AG04450 (cell line): ENCODE measurements at regions not wholly inside any gene's neighbourhood (a gene's known extent, or its start where the extent isn't known, plus 50 kb on each side); places are given as distances from the start of the nearest gene placed in this dataset.

ENCODE experiments used
- CTCF ChIA-PET: fragments of 300-600, 350-600 bp; formaldehyde crosslinking; extraction: SDS; loops from one replicate; lab custom pipeline; 2022; ENCODE audit warnings: antibody characterized with exemption, inconsistent platforms; lab: Charles Lee
- POLR2A ChIA-PET: fragments of 350-600 bp; formaldehyde crosslinking; extraction: SDS; loops from one replicate; lab custom pipeline; 2021; ENCODE audit warnings: antibody characterized with exemption, inconsistent platforms; lab: Yijun Ruan, JAX
- DNase-seq: peaks from one replicate; pipeline ENCODE4 v3.0.0-alpha.2; 2011; ENCODE audit warnings: low read depth, low spot score
- H3K27ac ChIP-seq: one replicate; pipeline ENCODE4 v1.5.1; 2012; ENCODE audit warnings: low read depth, low read length, control low read depth
- H3K27me3 ChIP-seq: one replicate; pipeline ENCODE4 v1.6.0; 2012; ENCODE audit warnings: low read length; ENCODE audit not compliant: control insufficient read depth, insufficient read depth
- H3K4me3 ChIP-seq: 2 replicates; pipeline ENCODE4 v1.5.1; 2011; ENCODE audit warnings: mild to moderate bottlenecking, low read depth, low read length, control low read depth
- H3K9me3 ChIP-seq: 2 replicates; pipeline ENCODE4 v1.5.1; 2012; ENCODE audit warnings: low read length; ENCODE audit not compliant: control insufficient read depth, insufficient read depth
- CTCF ChIP-seq: IDR thresholded peaks from 2 replicates; pipeline ENCODE4 v1.5.1; 2011; ENCODE audit warnings: low read depth, low read length, control low read depth, inconsistent platforms

GRCh38 chr15:95822961-95823360, 507.5 kb upstream of the NR2F2 start:
- CTCF ChIA-PET, result no interaction called here
- no peak for DNase-seq
- POLR2A ChIA-PET, result no interaction called here
- TF ChIP-seq CTCF, result no peak
- Histone ChIP-seq H3K4me3 (no peak overlapping the region), H3K27me3 (no peaks in the 10 kb centered on the region), H3K9me3 (no peaks in the 10 kb centered on the region), H3K27ac (no peak overlapping the region)

DNA sequence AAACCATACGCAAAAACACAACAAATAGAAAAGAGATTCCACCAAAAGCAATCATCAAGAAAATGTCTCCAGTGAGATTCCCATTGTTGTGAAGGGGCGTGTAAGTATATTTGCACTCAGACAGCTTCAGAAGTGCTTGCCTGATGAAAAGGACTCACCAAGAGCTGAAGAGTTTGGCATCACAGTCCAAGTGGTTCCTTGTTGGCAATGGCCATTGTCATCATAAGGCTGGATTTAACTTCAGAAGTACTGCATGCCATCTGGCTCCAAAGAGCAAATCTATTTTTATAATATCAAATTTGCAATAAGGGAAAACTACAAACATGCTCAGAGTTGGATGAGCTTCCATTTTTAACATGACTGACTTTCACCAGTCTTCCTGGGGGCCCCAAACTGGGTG, 505.3 kb upstream of the NR2F2 start:
- H3K27me3 ChIP-seq, result no peaks in the 10 kb centered on the region
- CTCF ChIA-PET, result interaction anchor here (1.4 kb wide), 1 partner anchor 502 kb away, joined by 3 read pairs; no protein-coding TSS in a partner anchor
- H3K27ac ChIP-seq, result no peak overlapping the region
- TF ChIP-seq CTCF, result no peak
- DNase-seq, result no peak
- POLR2A ChIA-PET, result no interaction called here
- no peak overlapping the region for H3K4me3 ChIP-seq
- H3K9me3 ChIP-seq, result no peaks in the 10 kb centered on the region

DNA sequence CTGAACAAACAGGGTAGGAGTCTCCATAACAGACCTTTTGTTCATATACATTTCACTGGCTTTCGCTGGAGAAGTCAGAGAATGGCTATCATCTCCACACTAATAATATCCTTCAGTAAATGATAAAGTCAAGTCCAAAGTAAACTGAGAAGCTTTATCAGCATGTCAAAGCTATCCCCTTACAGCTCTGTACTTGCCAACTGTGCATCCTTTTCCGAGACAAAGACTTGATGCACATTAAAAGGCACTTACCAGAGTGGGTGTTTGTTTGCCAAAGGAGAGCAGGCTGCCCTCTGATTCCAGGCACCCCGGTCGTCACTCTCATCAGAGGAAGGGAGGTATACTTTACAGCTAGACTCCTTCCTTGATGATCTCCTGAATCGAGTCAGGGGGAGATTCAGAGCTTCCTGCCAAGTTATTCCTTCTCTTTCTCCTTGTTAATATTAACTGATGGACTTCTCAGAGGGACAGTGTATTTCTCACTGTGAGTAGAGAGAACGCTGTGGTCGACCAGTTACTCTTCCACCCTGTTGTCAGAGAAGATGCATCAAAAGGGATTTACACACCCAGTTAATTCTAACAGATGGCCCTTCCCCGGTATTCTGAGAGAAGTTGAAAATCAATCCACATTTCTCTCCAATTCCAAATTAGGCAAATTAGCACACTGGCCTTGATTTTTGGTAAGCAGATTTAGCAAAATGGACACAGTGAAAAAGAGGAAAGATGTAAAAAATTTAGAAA, 504.7 kb upstream of the NR2F2 start:
- ChIA-PET CTCF (interaction anchor here (1.4 kb wide), 1 partner anchor 501 kb away, joined by 3 read pairs; no protein-coding TSS in a partner anchor), POLR2A (no interaction called here)
- no peak overlapping the region for H3K27ac ChIP-seq
- no peak overlapping the region for H3K4me3 ChIP-seq
- no peak for TF ChIP-seq CTCF
- H3K27me3 ChIP-seq, result no peaks in the 10 kb centered on the region
- no peaks in the 10 kb centered on the region for H3K9me3 ChIP-seq
- DNase-seq, result no peak

- Histone ChIP-seq H3K27ac (no peak overlapping the region), H3K27me3 (no peaks in the 10 kb centered on the region), H3K9me3 (no peaks in the 10 kb centered on the region), H3K4me3 (no peak overlapping the region)
- ChIA-PET POLR2A (no interaction called here), CTCF (no interaction called here)
- 0 out of 2 replicates have a peak, but pooled peaks have one; percentile 4 for TF ChIP-seq CTCF
- DNase-seq, result no peak
These were observed 503.9 kb upstream of the NR2F2 start for GRCh38 chr15:95826412-95827195.

DNA sequence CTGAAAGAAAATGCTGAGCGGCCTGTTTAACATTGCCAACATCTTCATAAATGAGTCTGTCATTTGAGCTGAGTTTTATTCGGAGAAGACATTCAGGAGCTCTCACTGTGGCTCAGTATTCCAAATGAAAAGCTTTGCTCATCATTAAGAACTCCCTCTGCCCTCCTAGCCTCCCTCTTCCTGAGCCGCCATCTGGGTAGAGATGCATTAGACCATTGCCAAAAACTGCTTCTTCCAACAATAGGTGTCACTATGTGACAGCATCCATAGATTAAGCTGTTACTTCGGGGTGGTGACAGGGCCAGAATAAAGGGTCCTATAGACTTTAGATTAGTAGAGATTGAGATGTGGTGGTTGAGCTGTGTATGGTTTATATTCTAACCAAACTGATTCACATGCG, 501.4 kb upstream of the NR2F2 start:
- no peak overlapping the region for H3K27ac ChIP-seq
- ChIA-PET POLR2A (no interaction called here), CTCF (no interaction called here)
- TF ChIP-seq CTCF, result no peak
- H3K27me3 ChIP-seq, result no peaks in the 10 kb centered on the region
- H3K9me3 ChIP-seq, result no peaks in the 10 kb centered on the region
- DNase-seq, result no peak
- H3K4me3 ChIP-seq, result no peak overlapping the region
